BJ (cell line): ENCODE measurements at regions not wholly inside any gene's neighbourhood (a gene's known extent, or its start where the extent isn't known, plus 50 kb on each side); places are given as distances from the start of the nearest gene placed in this dataset.

Source experiments
- CTCF ChIA-PET: fragments of 350-600 bp; formaldehyde crosslinking; extraction: SDS; loops from one replicate; lab custom pipeline; 2021; ENCODE audit warnings: antibody characterized with exemption, inconsistent platforms; lab: Yijun Ruan, JAX
- POLR2A ChIA-PET: fragments of 300-600 bp; sonication (Branson Sonifier 250); formaldehyde crosslinking; extraction: SDS; loops from one replicate; lab custom pipeline; 2021; ENCODE audit warnings: antibody characterized with exemption; lab: Charles Lee
- DNase-seq: peaks from one replicate; pipeline ENCODE4 v3.0.0-alpha.2; 2011; ENCODE audit warnings: low read depth
- H3K27me3 ChIP-seq: 2 replicates; pipeline ENCODE4 v1.6.0; 2011; ENCODE audit warnings: low read length; ENCODE audit not compliant: control insufficient read depth, insufficient read depth
- H3K36me3 ChIP-seq: 2 replicates; pipeline ENCODE4 v1.5.1; 2011; ENCODE audit warnings: low read length; ENCODE audit not compliant: control insufficient read depth, insufficient read depth
- H3K4me3 ChIP-seq: 2 replicates; pipeline ENCODE4 v1.5.1; 2011; ENCODE audit warnings: low read depth, mild to moderate bottlenecking, control low read depth, low read length
- TF ChIP-seq, protein P1 (sequence below): IDR thresholded peaks from 2 replicates; pipeline ENCODE4 v1.5.1; 2011; ENCODE audit warnings: low read depth, mild to moderate bottlenecking, control low read depth, inconsistent platforms, low read length, moderate library complexity; ENCODE audit not compliant: insufficient read depth

DNA sequence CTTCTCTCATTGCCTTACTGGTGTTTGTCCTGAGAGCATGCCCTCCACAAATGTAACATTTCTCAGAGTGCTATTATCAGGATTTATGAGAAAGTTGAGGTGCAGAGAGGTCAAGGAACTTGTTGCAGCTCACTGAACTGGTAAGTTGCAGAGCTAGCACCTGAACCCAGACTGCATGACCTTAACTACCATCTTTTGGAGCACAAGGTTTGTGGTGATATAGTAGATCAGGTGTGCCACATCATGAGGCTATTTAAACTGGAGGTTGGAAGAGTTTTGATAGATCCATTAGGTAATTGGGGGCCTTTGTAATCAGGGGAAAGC, 112.0 kb upstream of the CITED2 start:
- CTCF ChIA-PET: interaction anchor here (0.9 kb wide), 1 partner anchor 254 kb away, joined by 5 read pairs; no protein-coding TSS in a partner anchor
- Histone ChIP-seq H3K4me3 (no peak overlapping the region), H3K36me3 (no peaks in the 10 kb centered on the region), H3K27me3 (no peaks in the 10 kb centered on the region)
- TF ChIP-seq, protein P1, sequence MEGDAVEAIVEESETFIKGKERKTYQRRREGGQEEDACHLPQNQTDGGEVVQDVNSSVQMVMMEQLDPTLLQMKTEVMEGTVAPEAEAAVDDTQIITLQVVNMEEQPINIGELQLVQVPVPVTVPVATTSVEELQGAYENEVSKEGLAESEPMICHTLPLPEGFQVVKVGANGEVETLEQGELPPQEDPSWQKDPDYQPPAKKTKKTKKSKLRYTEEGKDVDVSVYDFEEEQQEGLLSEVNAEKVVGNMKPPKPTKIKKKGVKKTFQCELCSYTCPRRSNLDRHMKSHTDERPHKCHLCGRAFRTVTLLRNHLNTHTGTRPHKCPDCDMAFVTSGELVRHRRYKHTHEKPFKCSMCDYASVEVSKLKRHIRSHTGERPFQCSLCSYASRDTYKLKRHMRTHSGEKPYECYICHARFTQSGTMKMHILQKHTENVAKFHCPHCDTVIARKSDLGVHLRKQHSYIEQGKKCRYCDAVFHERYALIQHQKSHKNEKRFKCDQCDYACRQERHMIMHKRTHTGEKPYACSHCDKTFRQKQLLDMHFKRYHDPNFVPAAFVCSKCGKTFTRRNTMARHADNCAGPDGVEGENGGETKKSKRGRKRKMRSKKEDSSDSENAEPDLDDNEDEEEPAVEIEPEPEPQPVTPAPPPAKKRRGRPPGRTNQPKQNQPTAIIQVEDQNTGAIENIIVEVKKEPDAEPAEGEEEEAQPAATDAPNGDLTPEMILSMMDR: no peak
- no peak for DNase-seq
- POLR2A ChIA-PET: no interaction called here

DNA sequence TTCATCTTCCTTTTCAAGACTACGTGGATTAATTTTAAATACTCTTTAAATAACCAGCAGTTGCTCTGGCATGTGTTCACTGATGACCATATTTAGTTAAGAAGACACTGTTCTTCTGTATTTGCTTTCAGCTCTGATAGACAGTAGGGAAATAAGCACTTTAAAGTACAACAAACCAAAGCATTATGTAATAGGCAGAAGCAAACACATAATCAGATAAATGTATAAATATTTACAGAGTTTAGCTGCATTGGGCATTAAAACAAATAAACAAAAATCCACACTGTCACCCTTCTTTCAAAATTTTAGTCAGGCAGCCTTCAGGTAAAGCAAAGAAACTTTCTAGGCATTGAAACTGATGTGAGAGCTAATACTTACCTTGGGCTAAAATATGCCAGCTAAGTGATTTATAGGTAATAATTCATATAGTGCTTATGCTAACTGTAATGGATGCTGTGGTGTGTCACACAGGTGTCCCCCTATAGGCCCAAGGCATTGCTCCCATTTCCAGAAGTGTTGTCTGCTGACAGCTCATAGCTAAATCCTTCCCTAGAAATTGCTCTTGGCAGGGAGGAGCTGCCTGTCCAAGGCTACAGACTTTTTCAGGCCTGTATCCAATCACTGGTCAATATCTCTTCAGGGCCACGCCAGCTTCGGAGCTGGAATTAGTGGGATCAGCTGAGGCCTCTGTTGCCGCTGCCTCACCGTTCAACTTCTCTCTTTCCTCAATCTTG, 111.5 kb upstream of the CITED2 start:
- no peaks in the 10 kb centered on the region for H3K36me3 ChIP-seq
- no peak for DNase-seq
- TF ChIP-seq, protein P1: no peak
- CTCF ChIA-PET: interaction anchor here (0.9 kb wide), 1 partner anchor 254 kb away, joined by 5 read pairs; no protein-coding TSS in a partner anchor
- no peak overlapping the region for H3K4me3 ChIP-seq
- H3K27me3 ChIP-seq: no peaks in the 10 kb centered on the region
- POLR2A ChIA-PET: interaction anchor here (0.6 kb wide), 1 partner anchor 22 kb away, joined by 4 read pairs; no protein-coding TSS in a partner anchor

DNA sequence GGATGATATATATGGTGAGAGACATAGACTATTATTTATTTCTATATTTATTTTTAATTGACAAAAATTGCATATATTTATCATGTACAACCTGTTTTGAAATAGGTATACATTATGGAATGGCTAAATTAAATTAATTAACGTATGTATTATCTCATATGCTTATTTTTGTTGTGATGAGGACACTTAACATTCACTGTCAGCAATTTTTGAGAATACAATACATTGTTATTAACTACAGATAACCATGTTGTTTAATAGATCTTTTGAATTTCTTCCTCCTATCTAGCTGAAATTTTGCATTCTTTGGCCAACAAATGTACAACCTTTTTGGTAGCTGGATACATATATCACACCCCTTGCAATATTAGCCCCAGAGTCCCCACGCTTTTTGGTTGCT, 110.7 kb upstream of the CITED2 start:
- TF ChIP-seq, protein P1: no peak
- no peaks in the 10 kb centered on the region for H3K36me3 ChIP-seq
- H3K27me3 ChIP-seq: no peaks in the 10 kb centered on the region
- ChIA-PET CTCF (no interaction called here), POLR2A (interaction anchor here (0.6 kb wide), 1 partner anchor 21 kb away, joined by 4 read pairs; no protein-coding TSS in a partner anchor)
- DNase-seq: no peak
- no peak overlapping the region for H3K4me3 ChIP-seq

DNA sequence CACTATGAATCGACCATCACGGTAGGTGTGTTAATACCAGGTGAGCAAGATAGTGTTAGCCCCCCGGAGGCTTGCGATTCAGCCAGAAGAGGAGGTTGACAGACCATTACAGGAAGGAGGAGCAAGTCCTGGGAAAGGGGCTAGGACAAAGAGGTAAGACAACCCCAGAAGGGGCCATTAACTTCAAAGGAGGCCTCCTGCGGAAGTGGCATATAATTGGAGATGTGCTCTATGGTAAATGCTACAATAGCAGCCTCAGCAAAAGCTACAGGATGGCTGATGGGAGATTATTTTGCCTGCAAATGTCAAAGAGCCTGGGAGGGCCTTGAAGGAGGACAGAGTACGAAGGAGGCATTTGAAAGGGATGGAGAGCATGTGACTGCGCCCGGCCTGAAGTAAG, 108.6 kb upstream of the CITED2 start:
- DNase-seq: no peak
- Histone ChIP-seq H3K36me3 (no peaks in the 10 kb centered on the region), H3K27me3 (no peaks in the 10 kb centered on the region), H3K4me3 (no peak overlapping the region)
- POLR2A ChIA-PET: no interaction called here
- TF ChIP-seq, protein P1: no peak
- CTCF ChIA-PET: interaction anchor here (1.2 kb wide), 1 partner anchor 89 kb away, joined by 4 read pairs; no protein-coding TSS in a partner anchor

DNA sequence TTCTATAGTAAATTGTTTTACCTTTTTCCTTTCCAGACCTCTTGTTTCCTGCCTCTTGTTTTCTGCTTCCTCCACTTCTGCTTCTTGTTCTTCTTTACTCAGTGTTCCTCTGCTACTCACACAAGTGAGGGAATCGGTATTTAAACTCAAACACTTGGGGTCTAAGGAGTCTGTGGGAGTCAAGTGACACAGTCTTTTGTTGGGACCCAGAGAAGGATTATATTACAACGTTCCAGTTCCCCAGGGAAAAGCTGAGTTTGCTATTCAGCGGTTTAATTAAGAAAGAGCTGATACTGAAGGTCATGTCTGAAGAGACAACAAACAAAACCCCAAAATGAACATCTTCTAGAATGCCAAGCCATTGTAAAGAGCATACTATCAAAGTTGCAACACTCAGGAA, 107.8 kb upstream of the CITED2 start:
- CTCF ChIA-PET: interaction anchor here (1.2 kb wide), 1 partner anchor 90 kb away, joined by 4 read pairs; no protein-coding TSS in a partner anchor

More for the DNA sequence above, 107.8 kb upstream of the CITED2 start:
- POLR2A ChIA-PET: no interaction called here
- TF ChIP-seq, protein P1: no peak
- no peak for DNase-seq
- no peaks in the 10 kb centered on the region for H3K27me3 ChIP-seq
- H3K4me3 ChIP-seq: no peak overlapping the region
- no peaks in the 10 kb centered on the region for H3K36me3 ChIP-seq
